ENCODE measurements at regions not wholly inside any gene's neighbourhood (a gene's known extent, or its start where the extent isn't known, plus 50 kb on each side); places are given as distances from the start of the nearest gene placed in this dataset.
A peak's percentile ranks its signal among the peaks of the same experiment; 100 is the strongest.
"Not testable (repeated sequence)": the region's sequence is repeated elsewhere in the genome, so short reads cannot be mapped to it uniquely, and the experiment has no call there.

DNA sequence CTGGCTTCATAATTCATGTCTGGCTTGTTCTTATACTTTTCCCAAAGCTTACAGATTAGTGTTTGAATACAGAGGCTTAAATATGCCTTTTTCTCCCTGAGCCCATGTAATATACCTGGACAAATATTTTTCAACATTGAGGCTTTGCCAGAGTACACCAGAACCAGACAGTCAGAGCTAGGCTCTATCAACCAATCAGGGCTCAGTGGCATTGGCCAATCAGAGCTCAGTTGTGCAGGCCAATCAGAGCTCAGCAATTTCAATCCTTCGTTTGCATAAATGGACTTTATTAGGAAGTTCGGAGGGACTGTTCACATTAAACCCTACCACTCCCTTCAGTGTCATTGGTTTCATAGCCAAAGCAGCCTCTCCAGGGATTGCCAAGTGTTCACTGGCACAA is 51.2 kb upstream of the TMSB15B start:
- DNase-seq (ENCODE audit: low spot score) (no peak), FAIRE-seq (no peak)

DNA sequence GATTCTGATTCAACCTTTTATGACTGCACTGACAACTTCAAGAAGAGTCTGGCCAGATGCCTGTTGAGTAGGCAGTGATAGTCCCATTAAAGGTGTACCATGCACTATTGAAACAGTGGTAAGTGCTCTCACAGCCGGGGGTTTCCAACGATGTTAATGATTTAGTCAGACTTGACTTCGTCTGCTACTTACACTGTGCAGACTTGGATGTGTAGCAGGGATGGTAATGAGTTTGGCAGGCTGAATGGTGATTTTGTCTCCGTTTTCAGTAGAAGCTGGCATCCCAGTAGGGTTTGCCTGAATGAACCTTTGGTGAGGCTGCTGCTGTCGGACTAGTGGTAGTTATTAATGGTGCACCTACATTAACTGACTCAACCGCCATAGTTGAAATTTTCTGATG is 52.0 kb upstream of the TMSB15B start:
- FAIRE-seq (no peak), DNase-seq (ENCODE audit: low spot score) (no peak)

DNA sequence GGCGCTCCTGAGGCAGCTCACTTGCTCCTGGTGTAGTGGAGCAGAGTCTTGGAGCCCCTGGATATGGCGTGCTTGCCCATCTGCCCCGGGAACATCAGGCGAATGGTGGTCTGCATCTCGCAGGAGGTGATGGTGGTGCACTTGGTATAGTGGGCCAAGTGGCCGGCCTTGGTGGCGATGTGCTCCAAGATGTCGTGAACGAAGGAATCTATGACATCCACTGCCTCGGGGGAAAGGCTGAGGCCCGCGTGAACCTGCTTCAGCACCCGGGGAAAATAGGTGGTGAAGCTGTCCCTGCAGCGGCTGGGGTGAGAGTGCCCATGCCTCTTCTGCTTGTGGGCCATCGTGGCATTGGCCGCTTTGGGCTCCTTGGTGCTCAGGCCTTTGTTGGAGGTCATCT is 58.1 kb upstream of the TMSB15B start:
- no peak for DNase-seq (ENCODE audit: low spot score)

DNA sequence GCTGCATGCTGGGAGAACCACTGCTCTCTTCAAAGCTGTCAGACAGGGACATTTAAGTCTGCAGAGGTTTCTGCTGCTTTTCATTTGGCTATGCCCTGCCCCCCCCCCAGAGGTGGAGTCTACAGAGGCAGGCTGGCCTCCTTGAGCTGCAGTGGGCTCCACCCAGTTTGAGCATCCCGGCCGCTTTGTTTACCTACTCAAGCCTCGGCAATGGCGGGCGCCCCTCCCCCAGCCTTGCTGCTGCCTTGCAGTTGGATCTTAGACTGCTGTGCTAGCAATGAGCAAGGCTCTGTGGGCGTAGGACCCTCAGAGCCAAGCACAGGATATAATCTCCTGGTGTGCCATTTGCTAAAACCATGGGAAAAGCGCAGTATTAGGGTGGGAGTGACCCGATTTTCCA is 59.8 kb upstream of the TMSB15B start:
- not testable (repeated sequence) for FAIRE-seq; DNase-seq (ENCODE audit: low spot score)

More for the DNA sequence above, 58.1 kb upstream of the TMSB15B start:
- FAIRE-seq = no peak

DNA sequence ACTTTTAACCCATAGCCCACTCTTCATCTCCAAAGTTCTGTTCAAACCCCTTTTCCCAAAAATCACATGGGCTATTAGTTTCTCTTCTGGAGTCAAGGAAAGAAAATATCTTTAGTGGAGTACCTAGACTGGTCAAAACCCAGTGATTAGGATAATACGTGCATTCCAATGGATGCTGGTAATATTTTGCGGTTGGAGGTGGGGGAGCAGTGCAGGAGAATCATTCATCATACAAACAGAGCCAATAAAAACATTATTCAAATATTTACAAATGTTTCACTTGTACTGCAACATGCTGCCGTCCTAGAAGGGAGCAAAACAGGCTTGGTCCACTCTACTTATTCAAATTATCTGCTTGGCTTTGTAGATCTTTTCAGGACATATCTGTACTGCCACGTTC is 57.2 kb upstream of the RAB9B start:
- FAIRE-seq = no peak
- peak; percentile 13 for DNase-seq (ENCODE audit: low spot score)

DNA sequence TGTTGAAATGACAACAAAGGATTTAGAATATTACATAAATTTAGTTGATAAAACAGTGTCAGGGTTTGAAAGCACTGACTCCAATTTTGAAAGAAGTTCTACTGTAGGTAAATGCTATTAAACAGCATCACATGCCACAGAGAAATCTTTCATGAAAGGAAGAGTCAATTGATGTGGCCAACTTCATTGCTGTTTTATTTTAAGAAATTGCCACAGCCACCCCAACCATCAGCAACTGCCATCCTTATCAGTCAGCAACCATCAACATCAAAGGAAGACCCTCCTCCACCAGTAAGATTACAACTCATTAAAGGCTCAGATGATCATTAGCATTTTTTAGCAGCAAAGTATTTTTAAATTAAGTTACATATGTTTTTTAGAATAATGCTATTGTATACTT is 54.6 kb upstream of the RAB9B start:
- DNase-seq (ENCODE audit: low spot score) = no peak
- FAIRE-seq = no peak

DNA sequence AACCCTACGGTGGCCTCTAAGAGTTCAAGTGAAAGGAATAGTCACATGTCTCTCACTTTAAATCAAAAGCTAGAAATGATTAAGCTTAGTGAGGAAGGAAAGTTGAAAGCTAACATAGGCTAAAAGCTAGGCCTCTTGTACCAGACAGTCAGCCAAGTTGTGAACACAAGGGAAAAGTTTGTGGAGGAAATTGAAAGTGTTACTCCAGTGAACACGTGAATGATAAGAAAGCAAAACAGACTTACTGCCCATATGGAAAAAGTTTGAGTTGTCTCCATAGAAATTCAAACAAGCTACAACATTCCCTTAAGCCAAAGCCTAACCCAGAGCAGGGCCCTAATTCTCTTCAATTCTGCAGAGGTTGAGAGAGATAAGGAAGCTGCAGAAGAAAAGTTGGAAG is 51.5 kb upstream of the RAB9B start:
- DNase-seq (ENCODE audit: low spot score) = no peak
- no peak for FAIRE-seq

DNA sequence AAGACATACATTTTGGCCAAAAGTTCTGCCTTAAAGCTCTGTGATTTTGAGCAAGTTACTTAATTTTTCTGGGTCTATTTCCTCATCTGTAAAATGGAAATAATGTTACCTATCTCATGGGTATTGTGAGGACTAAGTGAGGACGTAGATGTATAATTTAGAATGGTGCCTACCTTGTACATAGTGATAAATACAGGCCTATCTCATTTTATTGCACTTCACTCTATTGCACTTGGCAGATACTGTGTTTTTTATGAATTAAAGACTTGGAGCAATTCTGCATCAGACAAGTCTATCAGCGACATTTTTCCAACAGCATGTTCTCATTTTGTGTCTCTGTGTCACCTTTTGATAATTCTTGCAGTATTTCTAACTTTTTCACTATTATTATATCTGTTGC is 50.9 kb upstream of the RAB9B start:
- FAIRE-seq (no peak), DNase-seq (ENCODE audit: low spot score) (no peak)
